Caco-2 (cell line): ENCODE measurements at regions not wholly inside any gene's neighbourhood (a gene's known extent, or its start where the extent isn't known, plus 50 kb on each side); places are given as distances from the start of the nearest gene placed in this dataset.
A peak's percentile ranks its signal among the peaks of the same experiment; 100 is the strongest.

Experiments
- BruUV-seq: library from RNA; stranded (reverse); fragments of 400-500 nt; replicated peaks from 2 replicates; lab custom pipeline; 2021; lab: Mats Ljungman, UMichigan
- CTCF ChIA-PET: fragments of 300-600 bp; sonication (Branson Sonifier 250); formaldehyde crosslinking; loops from one replicate; lab custom pipeline; 2022; ENCODE audit warnings: antibody characterized with exemption; lab: Charles Lee
- POLR2A ChIA-PET: fragments of 300-600 bp; sonication (Branson Sonifier 250); formaldehyde crosslinking; loops from one replicate; lab custom pipeline; 2022; ENCODE audit warnings: antibody characterized with exemption; lab: Charles Lee
- DNase-seq, 2 experiments: peaks; one replicate each; pipeline versions ENCODE4 v3.0.0 to v3.0.0-alpha.2; 2020 to 2022
- H3K27me3 ChIP-seq: replicated peaks from 2 replicates; pipeline ENCODE4 v1.6.0; 2011; ENCODE audit warnings: low read length; ENCODE audit not compliant: control insufficient read depth, insufficient read depth
- H3K36me3 ChIP-seq: 2 replicates; pipeline ENCODE4 v1.5.1; 2011; ENCODE audit warnings: low read length; ENCODE audit not compliant: control insufficient read depth, insufficient read depth
- H3K4me1 ChIP-seq: fragments of 250-450 bp; sonication (Bioruptor Pico); 2 replicates; pipeline ENCODE4 v1.5.1; 2020; ENCODE audit warnings: mild to moderate bottlenecking
- H3K4me3 ChIP-seq: 2 replicates; pipeline ENCODE4 v1.5.1; 2011; ENCODE audit warnings: low read depth, mild to moderate bottlenecking, control low read depth, low read length
- H3K9me3 ChIP-seq: fragments of 250-450 bp; sonication (Bioruptor Pico); 2 replicates; pipeline ENCODE4 v1.5.1; 2020; ENCODE audit warnings: mild to moderate bottlenecking, moderate library complexity
- H3K27ac Mint-ChIP-seq: one replicate; pipeline ENCODE4 v1.8.0; 2022; ENCODE audit warnings: mixed read lengths; ENCODE audit not compliant: unreplicated experiment
- H3K27me3 Mint-ChIP-seq: one replicate; pipeline ENCODE4 v1.8.0; 2022; ENCODE audit warnings: mixed read lengths; ENCODE audit not compliant: insufficient read depth, unreplicated experiment
- H3K36me3 Mint-ChIP-seq: one replicate; pipeline ENCODE4 v1.8.0; 2022; ENCODE audit warnings: mild to moderate bottlenecking, mixed read lengths; ENCODE audit not compliant: insufficient read depth, unreplicated experiment
- H3K4me1 Mint-ChIP-seq: one replicate; pipeline ENCODE4 v1.8.0; 2022; ENCODE audit warnings: low read depth, mixed read lengths; ENCODE audit not compliant: unreplicated experiment
- H3K4me3 Mint-ChIP-seq: one replicate; pipeline ENCODE4 v1.8.0; 2022; ENCODE audit warnings: mild to moderate bottlenecking, moderate library complexity, mixed read lengths; ENCODE audit not compliant: unreplicated experiment
- H3K9me3 Mint-ChIP-seq: one replicate; pipeline ENCODE4 v1.8.0; 2022; ENCODE audit warnings: mixed read lengths; ENCODE audit not compliant: unreplicated experiment
- CTCF ChIP-seq, 2 experiments: fragments of 200-600 bp in 1 of 2; IDR thresholded peaks; 1 replicate in 1 of 2; 2 replicates in 1 of 2; pipeline versions ENCODE4 v1.5.1 to v1.8.0; 2011 to 2022; ENCODE audit warnings: antibody characterized with exemption in 1 of 2, control low read depth in 1 of 2, inconsistent platforms in 1 of 2, low read depth in 1 of 2, low read length in 1 of 2, mild to moderate bottlenecking in 1 of 2, moderate library complexity in 1 of 2; ENCODE audit not compliant: insufficient read depth in 1 of 2, severe bottlenecking in 1 of 2, unreplicated experiment in 1 of 2
- intact Hi-C: fragments of 100-400 bp; cut with micrococcal nuclease; formaldehyde crosslinking; loops from one replicate; pipeline ENCODE4 v1.10.0; 2022; ENCODE audit not compliant: unreplicated experiment

- H3K27ac Mint-ChIP-seq = no peak overlapping the region
- H3K27me3 Mint-ChIP-seq = no peaks in the 10 kb centered on the region
- no peak for DNase-seq
- H3K4me1 Mint-ChIP-seq = peaks cover 22% of the 10 kb centered on the region
- POLR2A ChIA-PET = no interaction called here
- H3K36me3 ChIP-seq = no peaks in the 10 kb centered on the region
- H3K27me3 ChIP-seq = no peaks in the 10 kb centered on the region
- no TSS peak for BruUV-seq
- peaks cover 27% of the 10 kb centered on the region for H3K4me1 ChIP-seq
- no peaks in the 10 kb centered on the region for H3K36me3 Mint-ChIP-seq
- intact Hi-C loops = no loop called here
- H3K4me3 Mint-ChIP-seq = no peak overlapping the region
- no peaks in the 10 kb centered on the region for H3K9me3 ChIP-seq
- CTCF ChIA-PET = no interaction called here
- H3K9me3 Mint-ChIP-seq = peaks cover 3% of the 10 kb centered on the region
- TF ChIP-seq CTCF (IDR thresholded peaks at IDR 0.05; ENCODE audit: insufficient read depth in 1 of 2, low read depth in 1 of 2, low read length in 1 of 2, severe bottlenecking in 1 of 2, unreplicated experiment in 1 of 2) = no peak
- no peak overlapping the region for H3K4me3 ChIP-seq
Measured at GRCh38 chr21:43289966-43290365, 121.2 kb downstream of the CRYAA start.

DNA sequence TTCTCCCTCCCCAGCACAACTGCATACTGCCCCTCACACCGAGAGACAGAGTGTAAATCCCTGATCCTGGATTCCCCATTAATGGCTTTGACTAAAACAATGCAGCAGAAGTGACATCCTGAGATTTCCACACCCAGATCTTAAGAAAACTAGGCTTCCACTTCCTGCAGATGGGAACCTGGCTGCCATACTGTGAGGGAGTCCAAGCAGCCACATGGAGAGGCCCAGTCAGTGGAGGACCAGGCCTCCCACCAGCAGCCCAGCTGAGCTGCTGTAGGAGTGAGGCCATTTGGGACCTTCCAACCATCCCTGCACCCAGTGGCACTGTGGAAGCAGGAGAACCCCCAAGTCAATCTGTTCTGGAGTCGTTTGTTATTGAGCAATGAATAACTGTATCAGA lies 120.6 kb downstream of the CRYAA start:
- peaks cover 4% of the 10 kb centered on the region; the same call in 1 of the 2 replicates for H3K9me3 ChIP-seq
- Mint-ChIP-seq H3K9me3 (no peaks in the 10 kb centered on the region), H3K4me3 (no peak overlapping the region), H3K4me1 (peaks cover 16% of the 10 kb centered on the region), H3K27me3 (no peaks in the 10 kb centered on the region), H3K27ac (no peak overlapping the region), H3K36me3 (no peaks in the 10 kb centered on the region)
- POLR2A ChIA-PET = no interaction called here
- CTCF ChIA-PET = no interaction called here
- peaks cover 27% of the 10 kb centered on the region for H3K4me1 ChIP-seq
- no peak for DNase-seq
- no peak overlapping the region for H3K4me3 ChIP-seq
- no peak for TF ChIP-seq CTCF (IDR thresholded peaks at IDR 0.05; ENCODE audit: insufficient read depth in 1 of 2, low read depth in 1 of 2, low read length in 1 of 2, severe bottlenecking in 1 of 2, unreplicated experiment in 1 of 2)
- BruUV-seq = no TSS peak
- intact Hi-C loops = no loop called here
- no peaks in the 10 kb centered on the region for H3K27me3 ChIP-seq
- H3K36me3 ChIP-seq = no peaks in the 10 kb centered on the region

GRCh38 chr21:43287795-43288755 lies 119.3 kb downstream of the CRYAA start:
- TSS peak; percentile 93 for BruUV-seq
- H3K4me1 ChIP-seq = peaks cover 27% of the 10 kb centered on the region
- no peak for TF ChIP-seq CTCF (IDR thresholded peaks at IDR 0.05; ENCODE audit: insufficient read depth in 1 of 2, low read depth in 1 of 2, low read length in 1 of 2, severe bottlenecking in 1 of 2, unreplicated experiment in 1 of 2)
- Mint-ChIP-seq H3K4me1 (peaks cover 7% of the 10 kb centered on the region), H3K4me3 (peak overlapping the region; percentile 68), H3K27ac (peak overlapping the region; percentile 65), H3K9me3 (no peaks in the 10 kb centered on the region), H3K36me3 (no peaks in the 10 kb centered on the region), H3K27me3 (no peaks in the 10 kb centered on the region)
- intact Hi-C loops = loop anchor here (1.0 kb wide), 1 partner anchor 45 kb away; no protein-coding TSS in a partner anchor
- peak overlapping the region; percentile 9; the same call in 1 of the 2 replicates for H3K4me3 ChIP-seq
- ChIA-PET CTCF (interaction anchor here (0.6 kb wide), 2 partner anchors 25 to 45 kb away, joined by 3 read pairs; no protein-coding TSS in a partner anchor), POLR2A (interaction anchor here (1.2 kb wide), 1 partner anchor 11 kb away, joined by 3 read pairs; no protein-coding TSS in a partner anchor)
- DNase-seq = peak; percentile 68 to 84
- H3K27me3 ChIP-seq = no peaks in the 10 kb centered on the region
- H3K9me3 ChIP-seq = peaks cover 4% of the 10 kb centered on the region; the same call in 1 of the 2 replicates
- H3K36me3 ChIP-seq = no peaks in the 10 kb centered on the region
